HT-29 (cell line): ENCODE measurements at regions not wholly inside any gene's neighbourhood (a gene's known extent, or its start where the extent isn't known, plus 50 kb on each side); places are given as distances from the start of the nearest gene placed in this dataset.
A peak's percentile ranks its signal among the peaks of the same experiment; 100 is the strongest.

Experiments used
- DNase-seq: peaks from one replicate; pipeline ENCODE4 v3.0.0-alpha.2; 2015; ENCODE audit warnings: low spot score

- DNase-seq: no peak
Measured at GRCh38 chr21:15524855-15525254, 204.9 kb upstream of the USP25 start.

GRCh38 chr21:15526798-15527197 is 203.0 kb upstream of the USP25 start:
- no peak for DNase-seq

GRCh38 chr21:15528346-15528745 is 201.4 kb upstream of the USP25 start:
- DNase-seq: no peak

DNA sequence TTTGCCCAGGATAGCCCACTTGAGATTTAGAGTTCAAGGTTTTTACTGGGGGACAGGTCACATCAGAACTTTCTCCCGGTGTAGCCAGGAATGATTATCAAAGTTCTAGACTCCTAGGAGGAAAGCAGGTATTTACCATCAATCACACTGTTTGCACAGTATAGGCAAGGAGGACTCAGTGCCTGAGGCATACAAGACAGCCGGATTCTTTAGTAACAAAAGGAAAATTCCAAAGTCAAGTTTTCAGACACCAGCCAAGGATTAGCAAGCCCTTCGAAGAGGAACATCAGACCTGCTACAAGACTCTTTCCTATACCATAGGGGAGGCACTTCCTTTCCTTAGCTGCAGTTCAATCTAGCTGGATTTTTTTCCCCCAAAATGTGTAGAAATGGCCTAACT is 197.8 kb upstream of the USP25 start:
- no peak for DNase-seq

DNA sequence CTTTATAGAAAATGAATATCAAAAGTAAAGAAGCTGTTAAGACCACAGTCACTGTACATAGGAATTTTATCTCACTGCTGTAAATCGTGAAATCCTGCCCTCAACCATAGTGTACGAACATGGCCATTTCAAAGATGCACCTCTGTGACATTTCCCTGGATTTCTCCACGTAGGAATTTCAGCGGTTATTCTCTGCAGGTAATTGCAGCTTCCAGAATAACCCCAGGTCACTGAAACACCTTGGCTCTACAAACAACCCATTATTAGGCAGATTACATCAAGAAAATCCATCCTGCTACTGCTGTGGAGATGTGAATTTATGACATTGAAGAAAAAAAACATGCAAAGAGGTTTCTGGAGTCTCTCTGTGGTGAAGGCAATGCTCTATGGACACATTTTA is 196.2 kb upstream of the USP25 start:
- DNase-seq: no peak

- DNase-seq: no peak
Measured at GRCh38 chr21:15534450-15534886, 195.3 kb upstream of the USP25 start.

DNA sequence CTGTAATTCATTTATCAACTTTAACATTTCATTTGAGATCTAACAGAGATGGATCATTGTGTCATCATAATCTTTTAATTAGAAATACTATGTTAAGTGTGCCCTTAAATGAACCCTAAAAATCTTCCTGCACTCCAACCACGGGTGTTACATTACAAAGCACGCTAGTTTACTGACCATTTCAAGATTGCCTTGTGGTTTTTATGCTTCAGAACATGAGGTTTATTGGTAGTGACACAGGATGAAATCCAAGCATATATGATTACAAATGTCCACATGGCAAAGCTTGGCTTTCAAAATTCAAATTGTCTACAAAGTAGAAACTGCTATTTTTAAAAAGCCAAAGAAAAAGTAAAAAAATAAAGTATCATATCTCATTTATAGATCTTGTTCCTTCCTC is 190.4 kb upstream of the USP25 start:
- DNase-seq: no peak

GRCh38 chr21:15543473-15543872 is 186.3 kb upstream of the USP25 start:
- DNase-seq: peak; percentile 2

DNA sequence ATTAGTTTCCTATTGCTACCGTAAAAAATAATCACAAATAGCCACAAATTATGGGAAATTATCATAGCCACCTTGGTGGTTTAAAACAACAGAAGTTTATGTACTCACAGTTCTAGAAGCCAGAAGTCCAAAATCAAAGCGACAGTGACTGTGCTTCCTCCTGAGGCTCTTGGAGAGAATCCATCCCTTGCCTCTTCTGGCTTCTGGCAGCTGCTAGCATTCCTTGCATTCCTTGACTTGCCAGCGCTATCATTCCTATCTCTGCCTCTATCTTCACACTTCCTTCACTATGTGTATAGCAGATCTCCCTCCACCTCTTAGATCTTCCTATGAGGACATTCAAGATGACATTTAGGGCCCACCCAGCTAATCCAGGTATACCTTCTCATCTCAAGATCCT is 180.1 kb upstream of the USP25 start:
- no peak for DNase-seq

DNA sequence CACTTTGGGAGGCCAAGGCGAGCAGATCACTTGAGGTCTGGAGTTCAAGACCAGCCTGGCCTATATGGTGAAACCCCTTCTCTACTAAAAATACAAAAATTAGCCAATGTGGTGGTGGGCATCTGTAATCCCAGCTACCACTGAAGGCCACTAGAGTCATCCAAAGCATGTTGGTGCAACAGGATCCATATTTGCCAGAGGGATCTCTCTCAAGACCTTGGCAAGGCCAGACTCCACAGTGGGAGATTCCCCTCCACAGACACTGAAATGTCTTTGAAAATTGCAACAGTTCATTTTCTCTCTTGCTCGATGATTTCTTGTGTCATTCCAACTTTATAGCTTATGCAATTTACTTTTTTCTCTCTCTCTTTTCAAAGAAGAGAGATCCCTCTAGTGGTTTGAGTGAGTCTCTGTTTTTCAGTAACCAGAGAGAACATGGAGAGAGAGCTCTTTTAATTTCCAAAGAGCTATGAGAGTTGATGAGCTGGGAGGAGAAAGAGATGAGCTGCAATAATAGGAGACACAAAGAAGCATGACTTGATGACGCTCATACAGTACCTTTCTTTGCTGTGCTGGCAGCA is 176.8 kb upstream of the USP25 start:
- peak; percentile 24 for DNase-seq

- DNase-seq: no peak
Measured at GRCh38 chr21:15557925-15558324, 171.9 kb upstream of the USP25 start.

DNA sequence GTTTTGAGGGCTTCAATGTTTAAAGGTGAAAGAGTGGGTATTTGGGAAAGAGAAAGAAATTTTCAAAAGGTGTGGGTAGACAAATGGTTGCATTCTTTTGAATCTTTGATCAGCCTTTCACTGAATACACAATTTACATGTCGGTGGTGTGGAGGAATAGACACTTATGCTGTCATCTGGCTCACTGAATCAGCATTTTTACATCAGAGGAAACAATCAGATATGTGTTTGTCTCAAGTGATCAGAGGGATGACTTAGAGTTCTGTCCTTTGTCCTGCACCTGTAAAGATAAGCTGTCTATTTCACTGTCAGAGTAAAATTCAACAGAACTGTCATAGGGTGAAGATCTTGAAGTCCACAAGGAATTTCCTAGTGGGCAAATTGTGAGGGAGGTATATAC is 170.9 kb upstream of the USP25 start:
- no peak for DNase-seq

- DNase-seq: no peak
Measured at GRCh38 chr21:15559660-15560059, 170.1 kb upstream of the USP25 start.

- no peak for DNase-seq
Measured at GRCh38 chr21:15560383-15561056, 169.3 kb upstream of the USP25 start.

GRCh38 chr21:15562748-15563147 is 167.0 kb upstream of the USP25 start:
- no peak for DNase-seq

DNA sequence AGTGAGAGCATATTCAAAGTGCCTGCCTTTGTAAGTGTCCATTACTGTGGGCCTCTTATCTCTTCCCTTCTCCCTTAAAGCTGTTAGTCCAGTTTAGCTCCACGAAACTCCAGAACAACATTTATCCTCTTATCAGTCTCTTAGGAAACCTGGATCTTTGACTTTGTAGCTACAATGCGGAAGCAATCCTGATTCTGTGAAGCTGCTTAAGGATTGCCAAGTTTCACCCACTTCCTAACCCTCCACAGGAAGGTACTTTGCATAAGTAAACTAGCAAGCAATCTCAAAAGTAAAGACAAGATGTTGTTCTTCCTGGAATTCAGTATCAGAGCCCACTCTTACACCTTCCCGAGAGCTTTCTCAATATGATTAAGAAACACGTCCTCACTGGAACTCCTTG is 164.9 kb upstream of the USP25 start:
- no peak for DNase-seq

GRCh38 chr21:15566703-15567102 is 163.1 kb upstream of the USP25 start:
- DNase-seq: no peak

DNA sequence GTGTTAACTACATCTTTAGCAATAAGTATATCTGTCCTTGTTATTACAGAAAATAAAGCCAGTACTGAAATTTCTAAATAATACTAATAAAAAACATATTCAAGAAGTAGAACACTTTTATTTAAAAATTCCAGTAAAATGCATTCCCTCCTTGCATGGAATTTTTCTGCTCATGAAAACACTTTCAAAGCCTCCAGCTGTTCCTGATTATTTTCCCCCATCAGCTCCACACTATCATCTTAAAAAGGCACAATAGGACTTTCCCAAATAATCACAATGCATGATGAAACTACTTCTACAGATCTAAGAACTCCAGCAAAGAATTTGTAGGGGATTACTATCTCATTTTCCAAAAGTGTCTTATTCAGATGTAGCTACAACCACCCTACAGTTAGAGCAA is 162.6 kb upstream of the USP25 start:
- DNase-seq: no peak

DNA sequence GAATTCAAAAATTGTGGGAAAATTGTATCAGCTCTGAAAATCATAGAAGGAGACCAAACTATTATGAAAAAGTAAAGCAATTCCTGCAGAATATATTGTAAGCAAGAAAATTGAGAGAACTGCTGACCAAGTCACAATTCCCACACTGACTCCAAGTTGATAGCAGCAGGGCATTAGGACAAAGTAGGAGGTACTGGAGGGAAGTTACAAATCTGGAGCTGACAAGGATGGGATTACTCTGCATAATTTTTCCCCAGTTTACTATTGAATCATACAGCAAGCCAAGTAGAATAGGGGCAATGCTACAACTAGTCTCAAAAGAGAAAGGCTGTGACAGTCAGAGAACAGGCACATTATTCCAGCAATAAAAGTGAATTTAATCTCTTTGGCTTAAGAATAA is 161.3 kb upstream of the USP25 start:
- no peak for DNase-seq

GRCh38 chr21:15586752-15587427 is 142.9 kb upstream of the USP25 start:
- DNase-seq: no peak

GRCh38 chr21:15592271-15592860 is 137.4 kb upstream of the USP25 start:
- peak; percentile 55 for DNase-seq

GRCh38 chr21:15592957-15593356 is 136.8 kb upstream of the USP25 start:
- no peak for DNase-seq

DNA sequence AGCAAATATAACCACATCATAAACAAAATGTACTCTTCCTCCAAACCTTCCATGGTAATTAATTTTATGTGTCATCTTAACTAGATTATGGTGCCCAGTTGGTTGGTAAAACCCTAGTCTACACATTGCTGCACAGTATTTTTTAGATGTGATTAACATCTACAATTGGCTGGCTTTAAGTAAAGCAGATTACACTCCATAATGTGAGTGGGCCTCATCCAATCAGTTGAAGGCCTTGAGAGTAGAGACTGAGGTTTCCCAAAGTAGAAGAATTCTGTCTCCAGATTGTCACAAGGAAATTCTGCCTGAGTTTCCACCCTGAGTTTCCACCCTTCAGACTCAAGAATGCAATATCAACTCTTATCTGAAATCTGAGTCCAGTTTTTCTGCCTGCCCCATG is 128.4 kb upstream of the USP25 start:
- DNase-seq: no peak
